GM18873 (cell line): ENCODE measurements at regions not wholly inside any gene's neighbourhood (a gene's known extent, or its start where the extent isn't known, plus 50 kb on each side); places are given as distances from the start of the nearest gene placed in this dataset.

Experiments
- ATAC-seq: cut with Tn5 transposase; IDR thresholded peaks from one replicate; pipeline ENCODE4 v1.9.1; 2021; ENCODE audit warnings: mild to moderate bottlenecking, moderate library complexity, moderate number of reproducible peaks; ENCODE audit not compliant: unreplicated experiment, low FRiP score

DNA sequence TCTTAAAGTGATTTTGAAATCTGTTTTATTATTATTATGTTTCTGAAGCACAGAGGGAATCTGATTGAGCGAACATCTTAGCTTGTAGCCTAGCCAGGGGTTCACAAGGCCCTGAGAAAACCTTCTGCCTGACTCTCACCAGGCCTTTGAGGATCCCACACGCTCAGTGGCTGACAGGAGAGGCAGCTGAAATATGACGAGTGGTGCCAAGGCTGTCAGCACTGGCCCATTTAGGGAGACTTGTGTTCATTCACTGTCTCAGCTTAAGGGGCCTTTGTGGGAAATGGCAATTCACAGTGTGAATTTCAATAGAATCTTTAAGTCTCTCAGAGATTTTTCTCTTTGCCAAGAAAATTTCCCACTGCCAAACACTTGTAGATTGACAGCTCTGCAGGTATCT is 770.9 kb downstream of the TUSC7 start:
- no peak for ATAC-seq

DNA sequence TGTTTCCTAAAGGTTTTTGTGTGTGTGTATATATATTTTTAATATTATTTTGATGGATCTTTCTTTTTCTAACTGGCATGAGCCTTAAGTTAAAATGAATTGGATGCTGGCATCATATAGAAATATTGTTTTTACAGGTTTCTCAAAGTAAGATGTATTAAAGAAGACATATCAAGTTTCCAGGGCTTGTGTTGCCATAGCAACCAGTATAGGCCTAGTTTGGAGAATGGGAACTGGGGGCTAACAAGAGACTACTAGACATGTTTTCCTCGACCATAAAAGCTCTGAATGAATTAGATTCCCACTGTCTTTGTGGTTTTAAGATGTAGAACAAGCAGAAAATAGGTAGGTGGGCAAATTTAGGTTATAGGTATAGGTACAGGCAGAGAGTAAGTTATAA is 771.4 kb downstream of the TUSC7 start:
- ATAC-seq, result no peak

DNA sequence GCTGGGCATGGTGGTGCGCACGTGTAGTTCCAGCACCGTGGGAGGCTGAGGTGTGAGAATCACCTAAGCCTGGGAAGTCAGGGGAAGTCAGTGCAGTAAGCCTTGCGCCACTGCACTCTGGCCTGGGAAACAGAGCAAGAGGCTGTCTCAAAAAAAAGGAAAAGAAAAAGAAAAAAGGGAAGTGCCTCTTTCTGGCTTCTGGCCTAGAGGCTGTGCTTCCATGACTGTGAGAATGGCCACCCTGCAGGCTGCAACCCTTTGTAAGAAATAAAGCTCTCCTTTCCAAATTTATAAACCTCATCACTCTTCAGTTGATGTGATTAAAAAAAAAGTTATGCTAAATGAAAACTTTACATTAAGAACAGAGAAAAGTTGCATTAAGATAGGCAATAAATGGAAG is 774.3 kb downstream of the TUSC7 start:
- ATAC-seq, result no peak

DNA sequence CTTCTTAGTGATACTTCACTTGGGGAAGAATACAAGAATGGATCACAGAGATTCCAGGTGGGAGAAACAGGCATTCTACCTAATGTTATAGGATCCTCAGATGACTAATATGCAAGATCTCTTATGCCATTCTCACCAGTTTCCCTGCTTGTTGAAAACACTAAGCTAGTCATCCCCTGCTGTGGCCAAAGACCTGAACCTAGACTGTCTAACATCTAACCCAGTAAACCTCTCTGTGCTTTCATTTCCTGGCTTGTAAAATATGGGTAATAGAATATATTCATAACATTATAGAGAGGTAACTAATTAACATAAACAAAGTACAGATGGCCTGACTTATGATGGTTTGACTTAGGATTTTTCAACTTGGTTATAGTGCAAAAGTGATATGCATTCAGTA is 776.3 kb downstream of the TUSC7 start:
- ATAC-seq, result peak; percentile 50

DNA sequence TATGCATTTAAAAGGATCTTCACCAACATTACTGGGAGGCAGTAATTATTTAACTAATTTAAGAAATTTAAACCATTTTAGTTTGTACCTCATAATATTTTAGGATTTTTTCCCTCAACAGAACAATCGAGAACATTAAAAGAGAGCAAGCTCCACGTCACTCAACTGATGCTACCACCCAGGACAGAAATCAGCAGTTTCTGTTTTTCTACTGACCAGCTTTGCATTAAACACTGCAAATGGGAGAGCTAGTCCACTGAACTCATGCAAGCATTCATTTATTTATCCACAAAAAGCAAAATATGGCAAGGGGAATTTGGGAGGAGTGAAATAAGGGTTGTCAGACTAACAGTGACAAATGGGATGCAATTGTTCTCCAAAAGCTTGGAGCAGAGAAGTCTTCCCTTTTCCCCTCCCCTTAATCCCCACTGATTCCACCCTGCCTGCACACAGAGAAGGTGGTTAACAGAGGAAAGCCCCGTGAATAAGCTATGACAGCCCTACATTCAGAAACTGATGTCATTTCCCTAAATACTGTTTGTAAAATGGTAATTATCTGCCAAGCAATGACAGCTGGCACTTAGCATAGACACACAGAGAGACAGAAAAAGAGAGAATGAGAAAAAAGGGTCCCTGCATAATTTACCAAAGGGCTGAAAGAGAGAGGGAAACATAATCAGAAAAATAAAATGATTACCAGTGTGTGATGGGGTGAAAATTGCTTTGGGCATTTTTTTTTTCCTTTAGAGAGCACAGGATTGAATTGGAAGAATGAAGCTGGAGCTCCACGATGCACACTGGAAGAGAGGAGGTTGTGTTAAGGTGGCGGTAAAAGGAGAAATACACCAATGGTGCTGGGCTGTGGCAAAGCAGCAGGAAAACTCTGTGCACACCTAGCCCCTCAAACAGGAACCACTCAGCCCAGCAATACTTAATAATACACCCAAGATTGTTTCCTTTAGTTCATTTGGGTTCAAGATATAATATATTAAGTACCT is 777.4 kb downstream of the TUSC7 start:
- peak; percentile 90 for ATAC-seq

DNA sequence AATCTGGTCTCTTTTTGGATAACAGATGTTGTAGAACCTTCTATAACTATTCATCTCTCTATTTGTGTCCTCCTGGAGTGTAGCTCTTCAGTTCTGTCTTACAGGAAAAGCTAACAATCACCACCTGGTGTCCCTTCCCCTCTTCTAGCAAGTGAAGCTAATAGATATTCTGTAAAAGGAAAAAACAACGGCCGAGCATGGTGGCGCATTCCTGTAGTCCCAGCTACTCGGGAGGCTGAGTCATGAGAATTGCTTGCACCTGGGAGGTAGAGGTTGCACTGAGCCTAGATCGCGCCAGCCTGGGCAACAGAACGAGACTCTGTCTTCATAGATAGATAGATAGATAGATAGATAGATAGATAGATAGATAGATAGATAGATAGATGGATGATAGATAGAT is 779.4 kb downstream of the TUSC7 start:
- ATAC-seq, result no peak

DNA sequence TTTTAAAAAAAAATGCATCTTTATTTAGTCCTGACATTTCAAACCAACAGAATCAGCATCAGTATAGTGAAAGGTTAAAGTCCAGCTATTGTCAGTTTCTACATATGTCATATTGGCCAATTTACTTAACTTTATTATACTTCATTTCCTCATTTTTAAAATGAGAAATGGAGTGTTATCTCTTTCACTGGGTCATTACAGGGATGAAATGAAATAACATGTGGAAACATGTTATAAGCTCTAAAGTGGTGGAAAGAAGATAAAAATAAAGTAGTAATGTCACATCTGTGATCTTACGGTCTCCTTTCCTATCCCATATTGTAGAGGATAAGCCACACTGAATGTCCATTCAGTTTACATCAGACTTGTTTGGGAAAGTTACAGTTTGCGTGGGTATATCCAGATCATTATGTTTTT is 780.1 kb downstream of the TUSC7 start:
- ATAC-seq, result no peak

DNA sequence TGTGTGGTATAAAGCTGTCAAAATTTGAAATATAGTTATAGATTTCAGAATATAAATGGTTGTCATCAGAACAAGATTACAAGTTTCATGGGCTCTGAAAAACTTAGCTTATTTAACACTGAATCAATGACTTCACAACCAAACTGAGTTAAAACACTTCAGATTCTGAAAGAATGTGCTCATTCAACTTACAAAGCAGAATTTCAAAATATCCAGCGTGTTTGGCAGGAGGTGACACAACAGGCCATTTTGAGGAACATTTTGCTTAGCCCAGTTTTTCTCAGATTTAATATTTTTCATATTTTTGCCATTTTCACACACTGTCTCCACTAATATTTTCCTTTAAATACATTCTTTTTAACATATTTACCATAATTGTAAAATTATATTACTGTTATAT is 781.1 kb downstream of the TUSC7 start:
- ATAC-seq, result no peak

DNA sequence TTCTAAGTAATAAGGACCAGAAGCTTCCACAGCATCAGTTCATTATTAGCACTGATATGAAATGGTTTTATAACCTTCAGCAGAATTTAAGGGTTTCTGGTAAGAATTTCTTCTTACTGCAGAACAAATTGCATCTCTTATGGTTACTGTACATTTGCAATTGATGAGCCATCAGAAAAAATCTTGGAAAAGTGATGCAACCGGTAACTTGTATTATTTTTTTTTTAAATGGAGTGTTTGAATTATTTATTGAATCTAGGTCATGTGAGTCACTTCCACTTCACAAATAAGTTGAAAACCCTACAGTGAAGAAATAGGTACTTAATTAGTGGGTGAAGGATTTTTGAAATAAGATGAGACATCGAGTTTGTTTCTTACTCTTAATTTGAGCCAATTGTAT is 786.0 kb downstream of the TUSC7 start:
- no peak for ATAC-seq

DNA sequence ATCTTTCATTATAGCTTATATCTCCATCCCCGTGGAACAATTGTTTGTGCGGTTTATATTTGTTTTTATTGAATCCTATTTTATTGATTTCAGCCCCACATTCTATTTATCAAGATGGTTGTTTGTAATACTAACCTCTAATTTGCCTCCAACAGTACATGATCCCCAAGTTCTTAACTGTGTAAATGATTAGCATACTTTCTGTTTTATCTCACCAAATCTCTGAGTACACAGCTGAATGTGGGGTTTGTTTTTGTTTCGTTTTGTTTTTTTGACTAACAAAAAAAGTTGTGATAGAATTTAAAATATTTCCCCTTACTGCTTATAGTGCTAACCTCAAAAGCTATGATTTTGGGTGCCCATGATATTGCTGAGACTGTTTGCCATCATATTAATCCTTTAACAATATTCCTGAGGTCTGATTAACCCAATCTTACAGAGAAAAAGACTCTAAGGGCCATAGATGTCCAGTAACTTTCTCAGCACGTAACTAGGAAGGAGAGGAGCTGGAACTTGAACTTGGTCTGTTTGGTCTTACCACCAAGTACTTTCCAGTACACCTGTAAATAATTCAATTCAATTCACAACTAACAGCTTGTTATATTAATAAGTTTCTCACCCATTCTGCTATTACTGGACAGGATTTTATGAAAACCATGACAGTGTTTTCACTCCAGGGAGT is 789.8 kb downstream of the TUSC7 start:
- peak; percentile 79 for ATAC-seq

DNA sequence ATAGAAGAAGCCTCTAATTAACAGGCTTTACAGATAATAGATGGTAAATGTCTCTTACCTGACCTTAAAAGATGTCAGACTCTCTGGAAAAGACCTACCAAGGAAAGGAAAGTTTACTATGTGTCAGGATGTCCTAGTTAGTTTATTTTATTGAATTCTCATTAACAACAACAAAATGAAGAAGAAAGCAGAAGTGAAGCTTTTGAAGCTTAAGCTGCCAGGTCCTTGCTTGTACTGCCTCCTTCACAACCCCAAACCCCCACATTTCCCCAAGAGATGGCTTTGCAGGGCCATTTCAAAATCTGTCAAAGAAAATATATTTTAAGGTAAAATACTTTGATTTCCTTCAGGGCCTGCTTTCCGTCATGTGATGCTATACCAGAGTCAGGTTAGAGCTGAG is 798.4 kb downstream of the TUSC7 start:
- no peak for ATAC-seq

DNA sequence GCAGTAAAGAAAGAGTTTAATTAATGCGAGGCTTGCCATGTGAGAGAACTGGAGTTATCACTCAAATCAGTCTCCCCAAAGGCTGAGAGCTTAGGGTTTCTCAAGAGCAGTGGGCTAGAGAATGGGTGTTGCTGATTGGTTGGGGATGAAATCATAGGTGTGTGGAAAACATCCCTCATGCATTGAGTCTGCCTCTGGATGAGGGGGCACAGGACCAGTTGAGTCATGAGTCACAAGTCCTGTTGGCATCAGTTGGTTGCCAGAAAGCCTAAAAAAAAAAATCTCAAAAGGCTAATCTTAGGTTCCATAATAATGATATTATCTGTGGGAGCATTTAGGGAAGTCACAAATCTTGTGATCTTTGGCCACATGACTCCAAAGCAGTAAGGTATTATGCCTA is 800.3 kb downstream of the TUSC7 start:
- ATAC-seq, result no peak

DNA sequence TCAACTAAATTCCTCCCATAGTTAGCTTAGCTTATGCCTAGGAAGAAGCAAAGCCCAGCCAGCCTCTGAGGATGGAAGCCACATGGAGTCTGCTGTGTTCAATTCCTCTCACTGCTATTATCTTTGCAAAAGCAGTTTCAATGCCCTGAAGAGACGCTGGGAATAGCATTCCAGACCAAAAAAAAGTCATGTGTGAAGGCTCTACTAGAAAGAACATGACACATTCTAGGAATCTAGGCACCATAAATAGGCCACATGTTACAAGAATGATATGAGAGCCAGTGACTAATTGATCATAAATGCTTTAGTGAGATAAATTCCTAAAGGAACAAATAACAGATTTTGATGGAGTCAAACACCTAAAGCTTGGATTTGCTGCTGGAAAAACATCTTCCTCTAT is 800.8 kb downstream of the TUSC7 start:
- no peak for ATAC-seq

DNA sequence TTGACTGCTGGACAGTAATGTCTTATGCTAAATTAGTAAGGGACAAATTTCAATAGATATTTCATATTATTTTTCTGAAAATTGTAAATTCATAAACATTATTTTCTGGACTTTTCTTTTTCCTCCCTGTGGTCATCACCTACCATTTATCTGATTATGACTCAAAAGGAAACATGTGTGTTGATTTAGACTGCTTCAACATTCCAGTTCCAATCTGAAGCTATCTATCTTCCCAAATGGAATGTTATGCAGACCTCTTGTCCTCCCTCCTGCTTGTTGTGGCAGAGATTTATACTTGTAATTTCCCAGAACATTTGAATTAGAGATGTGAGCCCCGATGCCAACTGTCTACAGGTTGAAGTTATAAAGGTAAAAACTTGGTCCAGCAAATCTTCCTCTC is 803.4 kb downstream of the TUSC7 start:
- ATAC-seq, result no peak

DNA sequence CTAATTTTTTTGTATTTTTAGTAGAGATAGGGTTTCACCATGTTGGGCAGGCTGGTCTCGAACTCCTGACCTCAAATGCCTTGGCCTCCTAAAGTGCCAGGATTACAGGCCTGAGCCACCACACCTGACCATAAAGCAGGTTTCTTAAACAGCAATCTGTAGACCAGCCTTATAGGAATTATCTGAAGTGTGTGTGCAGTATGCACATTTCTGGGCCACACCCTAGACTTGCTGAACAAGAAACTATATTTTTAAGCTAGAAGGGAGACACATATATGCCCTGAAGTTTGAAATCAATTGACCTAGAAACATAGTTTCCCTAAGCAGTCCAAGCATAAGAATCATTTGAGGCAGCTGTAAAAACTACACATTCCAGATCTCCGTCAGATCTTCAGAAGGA is 805.7 kb downstream of the TUSC7 start:
- ATAC-seq, result no peak

DNA sequence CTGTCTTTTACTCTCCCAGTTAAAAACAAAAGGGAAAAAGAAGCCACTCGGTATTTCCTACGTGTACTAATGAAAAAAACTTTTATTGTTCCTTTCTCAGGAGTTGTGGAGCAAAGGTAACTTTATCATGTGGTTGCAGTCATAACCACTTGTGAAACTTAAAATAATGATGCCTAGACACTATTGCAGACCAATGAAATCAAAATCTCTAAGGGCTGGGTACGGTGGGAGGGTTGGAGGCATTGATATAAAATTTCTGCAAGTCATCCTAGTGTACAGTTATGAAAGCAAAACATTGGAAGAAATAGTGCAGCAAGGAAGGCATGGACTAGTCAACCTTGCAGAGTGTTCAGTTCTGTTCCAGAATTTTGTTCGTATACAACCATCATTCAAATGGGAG is 808.8 kb downstream of the TUSC7 start:
- ATAC-seq, result no peak

DNA sequence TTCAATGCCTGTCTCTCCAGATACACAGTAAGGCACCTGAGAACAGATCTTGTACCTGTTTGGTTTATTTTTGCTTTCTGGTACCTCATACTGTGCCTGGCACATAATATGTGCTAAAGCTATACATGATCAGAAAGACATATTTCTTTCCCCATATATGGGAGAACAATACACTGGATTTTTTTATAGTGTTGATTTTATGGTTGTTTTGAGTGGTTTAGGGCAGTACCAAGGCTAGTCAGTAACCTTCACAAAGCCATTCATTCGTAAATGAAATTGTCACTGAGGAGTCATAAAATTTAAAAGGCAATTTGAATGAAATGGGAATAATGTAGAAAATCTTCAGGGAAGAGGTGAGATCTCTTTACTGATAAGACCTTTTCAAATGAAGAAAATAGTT is 810.2 kb downstream of the TUSC7 start:
- no peak for ATAC-seq

DNA sequence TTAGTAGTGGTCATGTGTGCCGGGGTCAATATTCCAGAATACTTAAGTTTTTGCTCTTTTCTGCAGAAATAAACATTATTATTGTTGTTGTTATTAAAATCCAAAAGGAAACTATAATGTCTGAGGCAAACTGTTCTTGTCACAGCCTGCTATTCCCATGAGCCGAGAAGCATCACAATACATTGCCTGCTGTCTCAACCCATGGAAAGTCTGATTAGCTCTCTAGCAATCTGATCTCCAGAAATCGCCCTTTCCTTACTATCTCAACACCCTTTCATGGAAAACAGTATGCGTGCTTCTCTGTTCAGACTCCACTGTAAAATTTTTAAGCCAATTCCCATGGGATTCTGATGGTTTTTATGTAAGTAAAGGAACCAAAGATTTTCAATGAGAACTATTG is 811.0 kb downstream of the TUSC7 start:
- no peak for ATAC-seq

DNA sequence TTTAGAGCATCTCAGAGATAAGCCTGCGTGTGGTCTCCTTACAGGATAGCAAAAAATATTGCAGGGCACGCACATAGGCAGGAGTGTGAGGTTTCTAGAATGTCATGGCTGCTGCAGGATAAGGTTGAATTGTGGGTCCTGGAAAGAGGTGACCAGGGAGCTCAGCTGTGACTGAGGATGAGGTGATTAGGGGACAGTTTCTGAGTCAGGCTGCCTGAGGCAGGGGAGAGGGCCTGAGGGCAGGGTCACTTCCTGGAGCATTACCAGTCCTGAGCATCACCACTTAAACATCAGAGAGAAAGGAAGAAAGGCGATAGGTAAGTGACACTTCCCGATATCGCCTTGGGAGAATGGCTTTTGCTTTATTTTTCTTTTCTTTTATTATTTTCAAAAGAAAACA is 813.8 kb downstream of the TUSC7 start:
- no peak for ATAC-seq

DNA sequence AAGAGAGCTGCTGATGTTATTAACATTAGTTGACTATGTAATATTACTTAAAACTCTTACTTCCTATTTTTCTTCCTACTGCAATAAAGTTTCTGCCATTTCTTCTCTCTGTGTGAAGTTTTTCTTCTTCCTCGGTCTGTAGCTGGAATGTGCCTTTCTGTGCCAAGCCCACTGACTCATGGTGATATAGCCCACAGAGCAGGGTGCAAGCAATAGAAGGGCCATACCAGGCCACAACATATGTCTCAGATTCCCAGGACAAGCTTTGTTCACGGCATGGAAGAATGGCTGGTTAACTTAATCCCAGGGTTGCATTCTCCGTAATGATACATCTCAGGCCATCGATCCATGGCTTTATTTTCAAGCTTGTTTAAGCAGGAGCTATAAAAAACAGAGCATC is 815.3 kb downstream of the TUSC7 start:
- ATAC-seq, result no peak

DNA sequence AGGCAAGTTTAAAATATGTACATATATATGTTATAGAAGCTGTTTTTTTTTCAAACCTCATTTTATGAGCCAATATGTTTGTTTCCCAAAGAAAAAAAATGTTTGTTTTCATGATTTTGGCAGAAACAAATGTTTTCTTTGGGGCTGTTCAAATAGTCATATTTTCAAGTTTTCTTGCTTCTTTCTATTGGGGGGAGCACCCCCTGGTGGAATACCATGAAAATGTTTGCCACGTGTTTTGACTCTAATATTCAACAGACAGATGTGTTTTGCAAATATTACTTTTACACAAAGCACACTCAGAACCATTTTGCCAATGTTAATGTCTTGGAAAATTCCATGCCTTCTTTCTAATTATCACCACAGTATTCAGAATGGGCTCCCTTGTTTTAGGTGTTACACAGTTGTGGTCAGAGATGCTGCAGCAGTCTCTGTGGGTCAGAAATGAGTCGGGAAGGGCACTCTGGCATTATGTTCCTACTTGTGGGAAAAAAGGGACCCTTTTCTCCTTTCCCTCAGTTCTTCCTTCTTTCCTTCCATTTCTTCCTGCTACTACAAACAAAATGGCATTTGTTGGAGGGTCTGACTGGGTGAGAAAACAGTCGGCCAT is 817.0 kb downstream of the TUSC7 start:
- no peak for ATAC-seq
